Neural progenitor cell (in vitro differentiated cells): ENCODE measurements at regions not wholly inside any gene's neighbourhood (a gene's known extent, or its start where the extent isn't known, plus 50 kb on each side); places are given as distances from the start of the nearest gene placed in this dataset.

Experiments
- EZH2 ChIP-seq: fragments of 200-600 bp; sonication (generic); IDR thresholded peaks from 2 replicates; pipeline ENCODE4 v1.6.1; 2017; ENCODE audit warnings: antibody characterized with exemption, mild to moderate bottlenecking, moderate library complexity
- TF ChIP-seq, protein P1 (sequence below): fragments of 200-600 bp; sonication (generic); IDR thresholded peaks from 2 replicates; pipeline ENCODE4 v1.5.1; 2017; ENCODE audit warnings: antibody characterized with exemption, mild to moderate bottlenecking

DNA sequence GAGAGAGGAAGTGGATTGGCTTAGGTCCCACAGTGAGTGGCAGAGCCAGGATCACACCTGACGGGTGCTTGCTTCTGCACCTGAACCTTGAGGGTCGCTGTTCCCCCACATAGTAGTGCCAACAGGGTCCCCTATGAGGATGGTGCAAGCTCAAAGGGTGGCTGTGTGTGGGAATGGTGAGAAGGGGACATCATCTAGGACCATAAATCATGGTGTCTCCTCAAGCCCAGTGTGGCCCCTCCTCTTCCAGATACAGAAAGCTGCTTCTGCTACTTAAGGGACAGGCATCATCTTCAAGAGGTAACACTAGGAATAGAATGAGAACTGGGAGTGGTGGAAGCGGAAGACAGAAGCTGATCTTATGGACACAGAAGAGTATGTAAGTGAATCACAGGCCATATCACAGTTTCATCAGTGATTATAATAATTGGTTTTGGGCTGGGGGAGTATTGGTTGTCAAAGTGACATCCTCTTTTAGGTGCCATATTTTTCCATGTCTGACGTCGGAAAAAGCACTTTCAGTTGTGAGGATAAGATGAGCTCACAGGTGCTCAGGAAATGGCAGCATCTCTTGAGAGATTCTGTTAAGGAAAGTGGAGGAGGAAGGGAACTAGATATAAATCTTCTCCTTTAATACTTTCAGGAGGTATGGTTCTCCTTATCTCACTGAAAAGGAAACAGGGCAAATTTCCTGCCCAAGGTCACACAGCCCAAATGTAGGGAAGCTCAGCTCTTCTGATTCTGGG is 83.2 kb upstream of the HNF1B start:
- TF ChIP-seq, protein P1, sequence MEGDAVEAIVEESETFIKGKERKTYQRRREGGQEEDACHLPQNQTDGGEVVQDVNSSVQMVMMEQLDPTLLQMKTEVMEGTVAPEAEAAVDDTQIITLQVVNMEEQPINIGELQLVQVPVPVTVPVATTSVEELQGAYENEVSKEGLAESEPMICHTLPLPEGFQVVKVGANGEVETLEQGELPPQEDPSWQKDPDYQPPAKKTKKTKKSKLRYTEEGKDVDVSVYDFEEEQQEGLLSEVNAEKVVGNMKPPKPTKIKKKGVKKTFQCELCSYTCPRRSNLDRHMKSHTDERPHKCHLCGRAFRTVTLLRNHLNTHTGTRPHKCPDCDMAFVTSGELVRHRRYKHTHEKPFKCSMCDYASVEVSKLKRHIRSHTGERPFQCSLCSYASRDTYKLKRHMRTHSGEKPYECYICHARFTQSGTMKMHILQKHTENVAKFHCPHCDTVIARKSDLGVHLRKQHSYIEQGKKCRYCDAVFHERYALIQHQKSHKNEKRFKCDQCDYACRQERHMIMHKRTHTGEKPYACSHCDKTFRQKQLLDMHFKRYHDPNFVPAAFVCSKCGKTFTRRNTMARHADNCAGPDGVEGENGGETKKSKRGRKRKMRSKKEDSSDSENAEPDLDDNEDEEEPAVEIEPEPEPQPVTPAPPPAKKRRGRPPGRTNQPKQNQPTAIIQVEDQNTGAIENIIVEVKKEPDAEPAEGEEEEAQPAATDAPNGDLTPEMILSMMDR = no peak
- TF ChIP-seq EZH2 = no peak
